ENCODE measurements at regions not wholly inside any gene's neighbourhood (a gene's known extent, or its start where the extent isn't known, plus 50 kb on each side); places are given as distances from the start of the nearest gene placed in this dataset.

DNA sequence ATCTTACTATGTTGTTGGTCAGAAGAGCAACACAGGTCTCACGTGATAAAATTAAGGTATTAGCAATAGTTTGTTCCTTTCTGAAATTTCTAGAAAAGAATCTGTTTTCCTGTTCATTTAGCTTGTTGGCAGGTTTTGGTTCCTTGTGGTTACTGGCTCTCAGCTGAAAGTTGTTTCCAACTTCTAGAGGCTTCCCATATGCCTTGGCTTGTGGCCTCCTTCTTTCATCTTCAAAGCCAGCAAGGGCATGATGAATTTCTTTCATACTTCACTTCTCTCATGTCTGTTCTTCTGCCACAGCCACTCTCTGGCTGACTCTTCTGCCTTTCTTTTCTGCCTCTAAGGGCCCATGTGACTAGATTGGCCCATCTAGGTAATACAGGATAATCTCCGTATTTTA lies 193.7 kb downstream of the TRIB2 start:
- TF ChIP-seq, protein P1, sequence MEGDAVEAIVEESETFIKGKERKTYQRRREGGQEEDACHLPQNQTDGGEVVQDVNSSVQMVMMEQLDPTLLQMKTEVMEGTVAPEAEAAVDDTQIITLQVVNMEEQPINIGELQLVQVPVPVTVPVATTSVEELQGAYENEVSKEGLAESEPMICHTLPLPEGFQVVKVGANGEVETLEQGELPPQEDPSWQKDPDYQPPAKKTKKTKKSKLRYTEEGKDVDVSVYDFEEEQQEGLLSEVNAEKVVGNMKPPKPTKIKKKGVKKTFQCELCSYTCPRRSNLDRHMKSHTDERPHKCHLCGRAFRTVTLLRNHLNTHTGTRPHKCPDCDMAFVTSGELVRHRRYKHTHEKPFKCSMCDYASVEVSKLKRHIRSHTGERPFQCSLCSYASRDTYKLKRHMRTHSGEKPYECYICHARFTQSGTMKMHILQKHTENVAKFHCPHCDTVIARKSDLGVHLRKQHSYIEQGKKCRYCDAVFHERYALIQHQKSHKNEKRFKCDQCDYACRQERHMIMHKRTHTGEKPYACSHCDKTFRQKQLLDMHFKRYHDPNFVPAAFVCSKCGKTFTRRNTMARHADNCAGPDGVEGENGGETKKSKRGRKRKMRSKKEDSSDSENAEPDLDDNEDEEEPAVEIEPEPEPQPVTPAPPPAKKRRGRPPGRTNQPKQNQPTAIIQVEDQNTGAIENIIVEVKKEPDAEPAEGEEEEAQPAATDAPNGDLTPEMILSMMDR (IDR thresholded peaks at IDR 0.05) = no peak
- TF ChIP-seq TCF7L2 (IDR thresholded peaks at IDR 0.05; ENCODE audit: low read depth, low read length) (no peak), POLR2AphosphoS5 (IDR thresholded peaks at IDR 0.05; ENCODE audit: low read depth, low read length) (no peak)

Measured in Panc1 (cell line).